ENCODE measurements at regions not wholly inside any gene's neighbourhood (a gene's known extent, or its start where the extent isn't known, plus 50 kb on each side); places are given as distances from the start of the nearest gene placed in this dataset.

- no peaks in the 10 kb centered on the region for H3K9me3 ChIP-seq (replicated peaks; ENCODE audit: control insufficient read depth, insufficient read depth, low read length)
- no peak overlapping the region for H3K4me3 ChIP-seq (replicated peaks in 1 of 3; ENCODE audit: insufficient read depth in 1 of 3, low read depth in 1 of 3, low read length in 3 of 3)
- H3K27ac ChIP-seq (ENCODE audit: insufficient read depth, low read depth, low read length) = no peak overlapping the region
- intact Hi-C loops (cut with micrococcal nuclease) = no loop called here
- no peaks in the 10 kb centered on the region for H3K27me3 ChIP-seq (ENCODE audit: control insufficient read depth in 2 of 2, insufficient read depth in 2 of 2, low read length in 2 of 2)
- H4K20me1 ChIP-seq (replicated peaks; ENCODE audit: control insufficient read depth, extremely low read depth, insufficient read depth, low read length) = no peaks in the 10 kb centered on the region
- CTCF ChIA-PET = no interaction called here
- no TSS peak for BruUV-seq (replicated peaks)
- POLR2A ChIA-PET = no interaction called here
- DNase-seq (ENCODE audit: low read depth, low spot score) (no peak), FAIRE-seq (no peak)
- no peaks in the 10 kb centered on the region for H3K4me1 ChIP-seq (ENCODE audit: control insufficient read depth, extremely low read depth, insufficient read depth, low read length)
- TF ChIP-seq MYC (IDR thresholded peaks at IDR 0.05; ENCODE audit: low read depth, low read length) (no peak), GATA2 (IDR thresholded peaks at IDR 0.05; ENCODE audit: insufficient read depth, insufficient read length, low read depth, low read length) (no peak), FOS (IDR thresholded peaks at IDR 0.05; ENCODE audit: borderline replicate concordance, insufficient read depth, low read length) (no peak), POLR2A (IDR thresholded peaks at IDR 0.05; ENCODE audit: low read depth, low read length) (no peak), EZH2 (IDR thresholded peaks at IDR 0.05; ENCODE audit: borderline replicate concordance, low read depth, low read length, severe bottlenecking) (no peak), JUN (IDR thresholded peaks at IDR 0.05; ENCODE audit: borderline replicate concordance, insufficient read depth, insufficient read length, low read depth) (no peak), CTCF (IDR thresholded peaks at IDR 0.05; ENCODE audit: extremely low read depth in 1 of 2, insufficient read depth in 1 of 2, low read depth in 1 of 2, low read length in 2 of 2) (no peak), POLR2AphosphoS5 (IDR thresholded peaks at IDR 0.05; ENCODE audit: insufficient read depth, low read depth, low read length) (no peak), MAX (IDR thresholded peaks at IDR 0.05; ENCODE audit: insufficient read depth, insufficient read length) (no peak)
- H2AFZ ChIP-seq (ENCODE audit: low read depth, low read length) = no peak overlapping the region
- no peaks in the 10 kb centered on the region for H3K36me3 ChIP-seq (ENCODE audit: control insufficient read depth in 2 of 2, extremely low read depth in 1 of 2, insufficient read depth in 2 of 2, low read length in 2 of 2)
- no peak overlapping the region for H3K9ac ChIP-seq (replicated peaks; ENCODE audit: extremely low read depth, insufficient read depth, low read length)
- dilution Hi-C loops (cut with MboI; ENCODE audit: extremely low pct_ligation_motif_present, low sequenced_read_pairs) = no loop called here
- H3K79me2 ChIP-seq (ENCODE audit: control insufficient read depth, insufficient read depth, low read length) = no peaks in the 10 kb centered on the region
- no peaks in the 10 kb centered on the region for H3K9me1 ChIP-seq (replicated peaks; ENCODE audit: control insufficient read depth, extremely low read depth, insufficient read depth, low read length)
- no peak overlapping the region for H3K4me2 ChIP-seq (ENCODE audit: insufficient read depth, low read length)
Measured at GRCh38 chr17:70584255-70584654, 414.9 kb downstream of the KCNJ2 start.

All from endothelial cell of umbilical vein (primary cell).